Adrenal gland (tissue), 5 donors: ENCODE measurements at regions not wholly inside any gene's neighbourhood (a gene's known extent, or its start where the extent isn't known, plus 50 kb on each side); places are given as distances from the start of the nearest gene placed in this dataset.

Experiments
- CTCF ChIP-seq, 6 experiments: fragments of 450-650 bp in 4 of 6; fragments of 200-600 bp in 2 of 6; sonication (generic) in 1 of 6; IDR thresholded peaks; 1 replicate in 5 of 6; 2 replicates in 1 of 6; pipeline versions ENCODE4 v1.5.1 to v1.8.0; 2016 to 2021; ENCODE audit warnings: antibody characterized with exemption in 6 of 6, mild to moderate bottlenecking in 2 of 6, moderate library complexity in 1 of 6
- POLR2A ChIP-seq, 2 donors: fragments of 450-650 bp; IDR thresholded peaks; one replicate each; pipeline ENCODE4 v1.6.1; 2017; ENCODE audit warnings: antibody characterized with exemption in 2 of 2, mild to moderate bottlenecking in 2 of 2, moderate library complexity in 1 of 2
- donor health status: DM: no; HTN: no; CAD: no.

GRCh38 chr16:60241671-60242070 is 1507.6 kb upstream of the GOT2 start:
- no peak for TF ChIP-seq CTCF (IDR thresholded peaks at IDR 0.05)
- TF ChIP-seq POLR2A (IDR thresholded peaks at IDR 0.05), result no peak
